ENCODE measurements at regions not wholly inside any gene's neighbourhood (a gene's known extent, or its start where the extent isn't known, plus 50 kb on each side); places are given as distances from the start of the nearest gene placed in this dataset.

DNA sequence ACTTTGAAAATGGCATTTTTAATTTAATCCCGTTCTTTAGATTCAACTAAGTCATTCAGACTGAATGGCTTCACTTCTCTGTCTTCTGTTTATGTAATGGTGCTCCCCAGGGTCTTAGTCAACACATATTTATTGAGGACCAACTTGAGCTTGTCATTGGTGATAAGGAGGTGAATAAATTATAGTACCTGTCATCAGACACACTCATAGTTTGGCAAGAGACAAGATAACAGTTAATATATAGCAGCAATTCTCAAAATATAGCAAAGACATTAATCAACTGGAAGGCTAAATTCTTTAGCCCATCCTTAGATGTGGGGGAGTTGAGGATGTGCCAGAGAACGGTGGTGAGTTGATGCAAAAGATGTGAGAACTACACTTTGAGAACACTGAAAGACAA lies 78.4 kb downstream of the MACIR start:
- no peak for DNase-seq

DNA sequence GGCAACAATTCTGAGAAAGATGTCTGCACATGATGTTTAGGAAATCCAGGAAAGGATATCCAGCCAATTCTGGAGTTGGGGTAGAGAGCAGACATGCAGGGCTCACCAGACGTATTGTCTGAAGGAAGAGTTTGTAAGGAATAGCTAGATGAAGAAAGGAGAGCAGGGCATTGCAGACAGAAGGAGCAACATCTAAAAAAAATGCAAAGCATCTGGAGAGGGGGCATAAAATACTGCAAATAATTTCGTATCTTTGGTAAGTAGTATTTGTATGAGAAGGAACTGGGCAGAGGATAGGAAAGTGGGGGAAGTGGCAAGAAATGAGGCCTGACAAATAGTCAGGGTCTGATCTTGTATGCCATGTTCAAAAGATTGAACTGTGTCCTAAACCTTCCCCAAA lies 74.8 kb downstream of the MACIR start:
- DNase-seq = no peak

DNA sequence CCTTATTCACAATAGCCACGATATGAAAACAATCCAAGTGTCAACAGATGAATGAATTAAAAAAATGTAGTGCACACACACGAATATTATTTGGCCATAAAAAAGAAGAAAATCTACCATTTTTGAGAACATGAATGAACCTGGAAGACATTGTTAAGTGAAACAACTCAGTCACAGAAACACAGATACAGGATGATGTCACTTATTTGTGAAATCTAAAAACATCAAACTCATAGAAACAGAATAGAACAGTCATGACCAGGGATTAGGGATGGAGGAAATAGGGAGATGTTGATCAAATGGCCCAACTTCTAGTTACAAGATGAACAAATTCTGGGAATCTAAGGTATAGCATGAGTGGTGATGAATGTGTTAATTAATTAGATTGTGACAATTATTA lies 72.3 kb downstream of the MACIR start:
- DNase-seq = no peak

All from stimulated activated naive CD4-positive, alpha-beta T cell (primary cell).